GM21390 (cell line): ENCODE measurements at regions not wholly inside any gene's neighbourhood (a gene's known extent, or its start where the extent isn't known, plus 50 kb on each side); places are given as distances from the start of the nearest gene placed in this dataset.

ENCODE experiments used
- ATAC-seq: cut with Tn5 transposase; IDR thresholded peaks from one replicate; pipeline ENCODE4 v1.9.1; 2021; ENCODE audit not compliant: unreplicated experiment

- ATAC-seq: no peak
These were observed 872.1 kb downstream of the PCDH7 start for GRCh38 chr4:31592293-31592692.

- no peak for ATAC-seq
These were observed 875.3 kb downstream of the PCDH7 start for GRCh38 chr4:31595496-31595895.

- ATAC-seq: no peak
These were observed 878.5 kb downstream of the PCDH7 start for GRCh38 chr4:31598639-31599038.

GRCh38 chr4:31601793-31602192 is 881.6 kb downstream of the PCDH7 start:
- ATAC-seq: no peak

- ATAC-seq: no peak
These were observed 893.9 kb downstream of the PCDH7 start for GRCh38 chr4:31613946-31614623.

GRCh38 chr4:31617667-31618066 is 897.5 kb downstream of the PCDH7 start:
- no peak for ATAC-seq

GRCh38 chr4:31620476-31620875 is 900.3 kb downstream of the PCDH7 start:
- no peak for ATAC-seq

GRCh38 chr4:31645236-31645635 is 925.1 kb downstream of the PCDH7 start:
- no peak for ATAC-seq

- no peak for ATAC-seq
These were observed 927.6 kb downstream of the PCDH7 start for GRCh38 chr4:31647786-31648185.

- no peak for ATAC-seq
These were observed 929.7 kb downstream of the PCDH7 start for GRCh38 chr4:31649878-31650277.

- no peak for ATAC-seq
These were observed 931.4 kb downstream of the PCDH7 start for GRCh38 chr4:31651541-31651940.

GRCh38 chr4:31655328-31655727 is 935.2 kb downstream of the PCDH7 start:
- no peak for ATAC-seq

- no peak for ATAC-seq
These were observed 937.8 kb downstream of the PCDH7 start for GRCh38 chr4:31657859-31658570.

- ATAC-seq: no peak
These were observed 940.7 kb downstream of the PCDH7 start for GRCh38 chr4:31660916-31661315.

GRCh38 chr4:31662951-31663350 is 942.8 kb downstream of the PCDH7 start:
- ATAC-seq: no peak

- ATAC-seq: no peak
These were observed 947.5 kb downstream of the PCDH7 start for GRCh38 chr4:31667686-31668085.

- no peak for ATAC-seq
These were observed 954.3 kb downstream of the PCDH7 start for GRCh38 chr4:31674313-31674947.

- ATAC-seq: no peak
These were observed 958.2 kb downstream of the PCDH7 start for GRCh38 chr4:31678356-31678755.

- no peak for ATAC-seq
These were observed 962.6 kb downstream of the PCDH7 start for GRCh38 chr4:31682796-31683195.

- no peak for ATAC-seq
These were observed 967.7 kb downstream of the PCDH7 start for GRCh38 chr4:31687717-31688342.

- no peak for ATAC-seq
These were observed 972.3 kb downstream of the PCDH7 start for GRCh38 chr4:31692399-31692940.
